NCI-H1930 (cell line): ENCODE measurements at regions not wholly inside any gene's neighbourhood (a gene's known extent, or its start where the extent isn't known, plus 50 kb on each side); places are given as distances from the start of the nearest gene placed in this dataset.
"Not testable (repeated sequence)": the region's sequence is repeated elsewhere in the genome, so short reads cannot be mapped to it uniquely, and the experiment has no call there.

ENCODE experiments used
- DNase-seq, 2 experiments: peaks; one replicate each; lab custom pipeline; 2025; lab: John Stamatoyannopoulos, UW

DNA sequence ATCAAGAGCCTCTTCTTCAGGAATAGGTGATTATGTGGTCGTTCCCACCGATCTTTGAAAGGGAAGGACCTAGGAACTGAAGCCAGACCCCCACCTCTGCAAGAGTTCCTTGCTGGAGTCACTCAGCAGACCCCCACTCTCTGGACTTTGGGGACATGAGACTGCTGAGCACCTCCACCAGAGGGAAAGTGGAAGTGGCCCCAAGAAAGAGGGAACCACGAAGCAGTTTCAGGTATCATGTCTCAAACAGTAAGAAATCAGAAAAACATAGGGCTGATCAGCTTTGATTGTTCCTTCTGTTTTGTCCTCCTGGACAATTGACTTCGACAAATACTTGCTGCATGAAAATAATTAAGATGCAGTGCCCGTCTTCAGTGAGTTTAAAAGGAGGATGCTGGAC lies 84.2 kb upstream of the ADORA2B start:
- not testable (repeated sequence) for DNase-seq

DNA sequence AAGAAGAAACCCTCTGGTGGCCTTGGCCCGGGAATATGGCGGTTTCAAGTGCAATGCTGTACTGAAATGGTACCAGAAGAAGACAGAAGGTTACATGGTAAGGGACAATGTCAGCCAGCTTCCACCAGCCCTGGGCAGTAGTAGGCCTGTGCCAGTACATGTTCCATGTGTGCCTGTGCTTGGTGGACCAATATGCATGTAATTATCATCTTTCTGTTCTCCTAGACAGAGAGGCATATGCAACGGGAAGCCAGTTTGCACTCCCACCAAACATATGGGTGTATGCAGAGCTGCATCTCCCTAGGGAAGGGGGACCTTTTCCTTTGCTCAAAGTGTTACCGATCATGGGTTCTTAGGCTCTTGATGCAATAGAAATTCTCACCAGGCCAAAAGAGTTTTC lies 80.9 kb upstream of the ADORA2B start:
- DNase-seq = not testable (repeated sequence)

DNA sequence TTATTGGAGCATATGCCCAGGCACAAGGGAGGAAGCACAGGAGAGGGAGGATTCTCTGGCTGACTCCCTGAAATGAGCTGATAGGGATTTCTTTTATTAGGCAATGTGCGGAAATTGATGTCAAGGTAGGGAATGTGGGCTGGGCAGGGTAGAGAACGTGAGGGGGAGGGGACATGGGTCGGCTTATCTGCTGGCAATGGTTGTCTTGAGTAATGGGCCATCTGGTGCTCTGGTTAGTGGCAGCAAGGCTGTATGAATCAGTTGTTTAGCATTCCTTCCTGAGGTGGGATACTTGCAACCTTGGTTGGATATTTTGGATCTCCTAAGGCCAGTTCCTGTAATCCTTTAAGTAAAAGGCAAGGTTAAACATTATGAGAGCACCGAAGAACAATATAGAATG lies 80.5 kb upstream of the ADORA2B start:
- DNase-seq = not testable (repeated sequence)

DNA sequence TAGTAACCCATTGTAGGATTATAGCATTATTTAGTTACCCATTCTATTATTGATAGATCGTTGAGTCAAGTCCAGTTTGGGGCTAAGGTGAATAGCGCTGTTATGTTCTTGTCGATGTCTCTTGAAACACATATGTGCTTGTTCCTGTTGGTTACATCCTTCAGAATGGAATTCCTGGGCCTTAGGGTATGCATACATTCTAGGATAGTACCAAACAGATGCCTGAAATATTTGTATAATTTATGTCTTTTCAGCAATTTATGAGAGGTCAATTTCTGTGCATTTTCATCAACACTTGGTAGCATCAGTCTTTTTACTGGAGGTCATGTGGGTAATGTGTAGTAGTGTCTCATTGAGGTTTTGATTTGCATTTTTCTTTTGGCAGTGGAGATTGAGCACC lies 78.9 kb upstream of the ADORA2B start:
- not testable (repeated sequence) for DNase-seq

DNA sequence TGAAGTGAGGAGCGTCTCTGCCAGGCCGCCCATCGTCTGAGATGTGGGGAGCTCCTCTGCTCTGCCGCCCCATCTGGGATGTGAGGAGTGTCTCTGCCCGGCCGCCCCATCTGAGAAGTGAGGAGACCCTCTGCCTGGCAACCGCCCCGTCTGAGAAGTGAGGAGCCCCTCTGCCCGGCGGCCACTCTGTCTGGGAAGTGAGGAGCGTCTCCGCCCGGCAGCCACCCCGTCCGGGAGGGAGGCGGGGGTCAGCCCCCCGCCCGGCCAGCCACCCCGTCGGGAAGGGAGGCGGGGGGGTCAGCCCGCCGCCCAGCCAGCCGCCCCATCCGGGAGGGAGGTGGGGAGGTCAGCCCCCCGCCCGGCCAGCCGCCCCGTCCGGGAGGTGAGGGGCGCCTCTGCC lies 77.6 kb upstream of the ADORA2B start:
- not testable (repeated sequence) for DNase-seq

DNA sequence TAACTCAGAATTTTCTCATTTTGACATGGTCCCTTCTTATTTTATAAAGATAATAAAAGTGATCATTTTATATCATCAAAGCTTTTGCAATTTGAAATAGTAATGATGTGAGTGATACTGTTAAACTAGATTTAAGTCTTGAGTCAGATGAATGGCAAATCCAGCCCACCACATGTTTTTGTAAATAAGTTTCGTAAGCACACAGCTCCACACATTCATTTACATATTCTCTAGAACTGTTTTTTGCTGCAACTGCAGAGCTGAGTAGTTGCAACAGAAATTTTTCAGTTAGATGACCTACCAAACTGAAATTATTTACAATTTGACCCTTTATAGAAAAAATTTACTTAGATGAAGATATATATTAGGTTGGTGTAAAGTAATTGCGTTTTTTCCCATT lies 75.1 kb upstream of the ADORA2B start:
- not testable (repeated sequence) for DNase-seq

DNA sequence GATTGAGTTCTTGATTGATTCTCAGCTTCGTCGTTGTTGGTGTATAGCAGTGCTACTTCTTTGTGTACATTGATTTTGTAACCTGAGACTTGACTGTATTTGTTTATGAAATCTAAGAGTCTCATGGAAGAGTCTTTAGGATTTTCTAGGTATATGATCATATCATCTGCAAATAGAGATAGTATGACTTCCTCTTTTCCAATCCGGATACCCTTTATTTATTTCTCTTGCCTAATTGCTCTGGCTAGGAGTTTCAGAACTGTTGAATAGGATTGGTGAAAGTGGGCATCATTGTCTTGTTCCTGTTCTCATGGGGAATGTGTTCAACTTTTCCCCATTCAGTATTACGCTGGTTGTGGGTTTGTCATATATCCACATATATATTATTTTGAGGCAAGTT lies 72.3 kb upstream of the ADORA2B start:
- DNase-seq = not testable (repeated sequence)

DNA sequence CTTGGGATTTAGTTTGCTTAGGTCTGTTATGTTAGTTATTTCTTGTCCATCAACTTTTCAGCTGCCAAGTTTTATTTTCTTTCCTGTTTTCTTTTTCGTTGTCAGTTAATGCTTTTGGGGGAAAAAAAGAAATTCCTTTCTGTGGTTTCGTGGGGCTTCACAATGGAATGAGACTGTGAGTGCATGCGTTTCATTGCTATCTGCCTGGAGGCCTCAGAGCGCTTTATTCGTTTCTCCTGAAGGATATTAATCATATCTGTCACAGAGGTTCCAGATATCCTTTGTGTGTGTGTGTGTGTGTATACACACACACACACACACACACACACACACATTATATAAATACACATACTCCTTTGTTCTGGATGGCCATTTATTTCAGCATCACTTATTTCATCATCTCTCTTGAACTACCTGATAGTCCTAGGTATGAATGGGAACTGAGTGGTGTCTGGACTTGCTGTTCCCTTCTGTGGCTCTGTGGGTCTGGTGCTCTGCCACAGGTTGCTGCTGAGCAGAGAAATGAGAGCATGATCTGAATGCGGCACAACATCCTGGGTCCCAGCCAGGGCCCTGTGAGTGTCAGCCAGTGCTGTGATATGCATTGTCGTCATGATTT lies 66.9 kb upstream of the ADORA2B start:
- not testable (repeated sequence) for DNase-seq

DNA sequence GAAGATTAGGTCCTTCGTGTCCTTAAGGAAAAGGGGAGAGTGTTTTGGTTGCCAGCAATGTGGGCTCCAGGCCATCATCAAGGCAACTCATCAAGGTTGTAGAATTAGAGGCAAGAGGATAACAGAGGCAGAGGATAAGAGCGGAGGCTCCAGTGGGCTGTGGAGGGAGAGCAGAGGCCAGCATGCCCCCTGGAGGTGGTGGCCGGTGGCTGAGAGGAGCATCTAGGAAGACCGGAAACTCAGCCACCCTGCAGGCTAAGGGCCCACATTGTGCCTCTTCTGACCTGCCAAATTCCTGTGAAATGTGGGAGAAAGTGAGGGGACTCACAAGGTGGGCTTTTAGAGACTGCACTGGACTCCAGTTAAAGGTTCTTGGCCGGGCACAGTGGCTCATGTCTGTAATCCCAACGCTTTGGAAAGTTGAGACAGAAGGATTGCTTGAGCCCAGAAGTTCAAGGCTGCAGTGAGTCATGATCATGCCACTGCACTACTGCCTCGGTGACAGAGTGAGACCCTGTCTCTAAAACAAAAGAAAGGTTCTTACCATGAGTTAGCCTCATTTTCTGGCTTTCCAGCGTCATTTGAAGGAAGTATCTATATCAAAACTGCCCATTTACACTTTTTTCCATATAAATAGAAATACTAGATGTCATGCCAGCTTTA lies 62.7 kb upstream of the ADORA2B start:
- no peak for DNase-seq

DNA sequence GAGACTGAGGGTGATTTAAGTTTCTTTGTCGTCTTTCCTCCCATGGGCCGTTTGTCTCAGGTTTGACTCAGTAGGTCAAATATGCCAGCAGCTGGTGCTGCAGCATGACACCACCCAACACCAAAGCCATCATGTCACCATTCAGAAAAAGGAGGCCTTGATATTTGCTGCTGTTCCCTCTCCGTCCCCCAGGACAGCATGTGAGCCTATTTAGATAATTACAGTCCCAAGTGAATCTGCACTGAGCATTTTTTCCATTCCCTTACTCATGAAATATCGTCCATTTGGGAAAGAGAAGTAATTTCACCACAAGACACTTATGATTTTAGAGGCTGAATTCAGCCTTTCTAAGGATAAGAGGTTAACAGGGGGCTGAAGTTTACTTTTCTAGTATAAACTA lies 62.2 kb upstream of the ADORA2B start:
- DNase-seq = no peak

DNA sequence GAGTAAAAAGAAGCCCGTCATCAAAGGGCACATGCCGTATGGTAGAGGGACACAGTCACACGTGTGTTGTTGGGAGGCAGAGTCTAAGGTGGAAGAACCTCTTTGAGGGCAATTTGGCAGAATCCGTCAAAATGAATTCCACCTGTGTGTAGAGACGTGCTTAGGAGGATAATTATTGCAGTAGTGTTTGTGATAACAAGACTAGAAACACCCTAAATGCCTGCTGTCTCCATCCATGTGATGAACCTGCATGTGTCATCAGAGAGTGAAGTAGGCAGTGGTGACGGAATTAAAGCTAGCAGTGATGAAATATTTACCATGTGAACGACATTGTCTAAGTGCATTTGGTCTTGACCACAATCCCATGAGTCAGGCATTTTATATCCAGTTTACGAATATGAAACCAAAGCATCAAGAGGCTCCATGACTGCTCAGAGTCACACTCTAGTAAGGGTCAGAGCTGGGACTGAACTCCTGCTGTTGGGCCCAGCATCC lies 61.3 kb upstream of the ADORA2B start:
- DNase-seq = no peak

DNA sequence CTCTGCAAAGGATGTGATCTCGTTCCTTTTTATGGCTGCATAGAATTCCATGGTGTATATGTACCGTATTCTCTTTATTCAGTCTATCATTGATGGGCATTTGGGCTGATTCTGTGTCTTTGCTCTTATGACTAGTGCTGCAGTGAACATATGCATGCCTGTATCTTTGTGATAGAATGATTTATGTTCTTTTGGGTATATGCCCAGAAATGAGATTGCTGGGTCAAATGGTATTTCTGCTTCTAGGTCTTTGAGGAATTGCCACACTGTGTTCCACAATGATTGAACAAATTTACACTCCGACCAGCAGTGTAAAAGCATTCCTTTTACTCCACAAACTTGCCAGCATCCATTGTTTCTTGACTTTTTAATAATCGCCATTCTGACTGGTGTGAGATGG lies 60.2 kb upstream of the ADORA2B start:
- no peak for DNase-seq

DNA sequence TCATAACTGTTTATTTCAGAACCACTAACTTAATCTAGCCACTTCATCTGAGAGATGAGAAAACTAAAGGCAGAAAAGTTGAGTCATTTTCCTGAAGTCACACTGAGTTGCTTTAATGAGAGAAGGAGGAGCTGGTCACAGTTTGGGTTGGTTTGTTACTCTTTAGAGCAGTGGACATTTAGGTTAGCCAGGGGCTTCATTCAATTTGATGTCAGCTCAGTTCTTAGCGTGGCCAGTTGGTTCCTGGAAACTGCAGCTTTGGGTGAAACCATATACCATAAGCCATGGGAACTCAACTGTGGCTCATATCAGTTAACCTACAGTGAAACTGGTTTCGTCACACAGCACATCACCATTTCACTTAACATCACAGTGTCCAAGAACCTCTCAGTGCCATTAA lies 59.2 kb upstream of the ADORA2B start:
- DNase-seq = no peak

DNA sequence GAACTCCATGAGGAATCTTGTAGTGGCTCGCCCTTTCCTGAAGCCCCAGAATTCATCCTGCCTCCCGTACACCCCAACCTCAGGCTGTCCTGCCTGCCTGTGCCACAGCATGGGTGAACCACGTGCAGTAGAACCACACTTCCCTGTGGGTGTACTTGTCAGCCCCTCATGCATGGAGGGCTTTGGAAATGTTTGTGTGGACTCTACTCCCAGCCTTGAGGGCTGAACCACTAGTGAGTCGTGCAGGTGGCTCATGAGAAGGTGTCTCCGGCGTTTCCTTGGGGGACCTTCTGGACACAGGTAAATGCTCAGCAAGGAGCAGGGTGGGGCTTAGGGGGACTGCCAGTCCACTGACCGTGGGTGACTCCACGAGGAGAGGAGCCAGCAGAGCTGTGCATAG lies 58.7 kb upstream of the ADORA2B start:
- no peak for DNase-seq

DNA sequence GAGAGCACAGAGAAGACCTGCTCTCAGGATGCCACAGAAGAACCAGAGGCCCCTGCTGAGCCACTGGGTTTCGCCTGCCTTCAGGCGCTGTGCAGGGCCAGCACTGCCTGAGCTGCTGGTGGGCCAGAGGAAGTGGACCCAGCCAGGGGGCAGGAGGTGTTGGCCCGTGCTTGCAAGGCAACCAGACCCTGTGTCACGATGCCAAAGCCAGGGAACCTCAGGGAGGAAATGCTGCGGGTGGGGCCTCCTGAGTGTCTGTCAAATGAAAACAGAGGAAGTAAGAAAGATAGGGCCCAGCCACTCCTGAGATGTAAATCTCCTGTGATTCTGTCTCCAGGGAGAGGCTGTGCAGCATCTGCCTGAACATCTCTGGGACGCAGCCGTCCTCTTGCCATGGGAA lies 58.1 kb upstream of the ADORA2B start:
- no peak for DNase-seq

DNA sequence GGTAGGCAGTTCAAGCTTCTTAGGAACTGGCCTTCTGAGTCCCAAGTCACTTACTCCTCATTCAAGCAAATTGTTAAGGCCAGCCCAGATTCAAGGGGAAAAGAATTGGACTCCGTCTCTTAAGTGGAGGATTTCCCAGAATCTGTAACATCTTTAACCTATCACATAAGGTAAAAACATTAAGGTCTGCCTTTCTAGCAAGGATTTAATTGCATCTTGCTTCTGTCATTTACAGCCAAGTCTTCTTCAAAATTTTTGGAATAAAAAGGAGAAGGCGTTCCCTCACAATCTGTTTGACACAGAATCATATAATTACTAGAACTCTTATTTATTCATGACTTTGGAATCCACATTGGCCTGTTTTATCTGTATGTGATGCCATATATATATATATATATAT lies 56.5 kb upstream of the ADORA2B start:
- DNase-seq = no peak

DNA sequence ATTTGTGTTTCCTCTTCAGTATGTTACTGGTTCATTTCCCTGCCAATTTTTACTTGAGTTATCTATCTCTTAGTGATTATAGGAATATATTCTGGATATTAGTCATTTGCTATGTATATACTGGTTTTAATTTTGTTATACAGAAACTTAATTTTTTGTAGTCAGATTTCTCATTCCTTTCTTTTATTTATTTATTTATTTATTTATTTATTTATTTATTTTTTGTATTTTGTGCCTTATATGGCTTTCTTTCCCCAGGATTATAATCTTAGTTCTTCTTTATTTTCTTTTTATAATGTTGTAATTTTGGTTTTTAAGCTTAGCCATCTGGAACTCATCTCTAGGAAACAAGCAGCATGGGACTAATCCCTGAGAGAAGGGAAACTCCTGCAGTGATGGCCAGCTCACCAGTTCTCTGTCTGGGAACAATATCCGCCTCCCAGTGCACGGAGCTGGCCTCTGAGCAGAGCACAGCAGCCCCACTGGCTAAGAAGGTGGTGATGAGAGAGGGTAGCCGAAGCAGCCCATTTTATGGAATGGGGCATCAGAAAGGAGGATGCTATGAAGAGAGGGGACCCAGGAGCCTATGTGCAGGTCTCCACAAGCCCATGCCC lies 54.5 kb upstream of the ADORA2B start:
- DNase-seq = no peak

DNA sequence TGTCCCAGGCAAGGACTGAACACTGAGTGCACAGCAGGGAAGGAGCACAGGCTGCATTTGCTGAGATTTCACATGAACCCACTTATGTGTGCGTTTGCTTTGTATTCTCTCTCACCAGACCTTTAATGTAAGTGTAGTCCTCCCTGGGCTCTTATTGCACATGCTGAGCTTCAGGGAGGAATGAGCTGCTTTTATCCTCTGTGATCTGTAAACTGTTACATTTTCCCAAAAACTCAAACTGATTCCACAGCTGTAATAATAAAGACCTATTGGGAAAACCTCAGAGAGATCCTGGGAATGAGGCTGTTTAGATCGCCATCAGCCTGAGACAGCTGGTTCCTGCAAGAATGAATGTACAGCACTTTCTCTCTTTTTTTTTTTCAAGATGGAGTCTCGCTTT lies 53.6 kb upstream of the ADORA2B start:
- no peak for DNase-seq

DNA sequence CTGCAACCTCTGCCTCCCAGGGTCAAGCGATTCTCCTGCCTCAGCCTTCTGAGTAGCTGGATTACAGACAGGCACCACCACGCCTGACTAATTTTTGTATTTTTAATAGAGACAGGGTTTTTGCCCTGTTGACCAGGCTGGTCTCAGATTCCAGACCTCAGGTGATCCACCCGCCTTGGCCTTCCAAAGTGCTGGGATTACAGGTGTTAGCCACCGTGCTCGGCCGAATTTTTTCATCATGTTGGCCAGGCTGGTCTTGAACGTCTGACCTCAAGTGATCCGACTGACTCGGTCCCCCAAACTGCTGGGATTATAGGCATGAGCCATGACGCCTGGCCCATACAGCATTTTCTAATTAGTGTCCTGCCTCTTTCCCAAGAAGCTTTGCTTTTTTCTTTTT lies 52.7 kb upstream of the ADORA2B start:
- no peak for DNase-seq

DNA sequence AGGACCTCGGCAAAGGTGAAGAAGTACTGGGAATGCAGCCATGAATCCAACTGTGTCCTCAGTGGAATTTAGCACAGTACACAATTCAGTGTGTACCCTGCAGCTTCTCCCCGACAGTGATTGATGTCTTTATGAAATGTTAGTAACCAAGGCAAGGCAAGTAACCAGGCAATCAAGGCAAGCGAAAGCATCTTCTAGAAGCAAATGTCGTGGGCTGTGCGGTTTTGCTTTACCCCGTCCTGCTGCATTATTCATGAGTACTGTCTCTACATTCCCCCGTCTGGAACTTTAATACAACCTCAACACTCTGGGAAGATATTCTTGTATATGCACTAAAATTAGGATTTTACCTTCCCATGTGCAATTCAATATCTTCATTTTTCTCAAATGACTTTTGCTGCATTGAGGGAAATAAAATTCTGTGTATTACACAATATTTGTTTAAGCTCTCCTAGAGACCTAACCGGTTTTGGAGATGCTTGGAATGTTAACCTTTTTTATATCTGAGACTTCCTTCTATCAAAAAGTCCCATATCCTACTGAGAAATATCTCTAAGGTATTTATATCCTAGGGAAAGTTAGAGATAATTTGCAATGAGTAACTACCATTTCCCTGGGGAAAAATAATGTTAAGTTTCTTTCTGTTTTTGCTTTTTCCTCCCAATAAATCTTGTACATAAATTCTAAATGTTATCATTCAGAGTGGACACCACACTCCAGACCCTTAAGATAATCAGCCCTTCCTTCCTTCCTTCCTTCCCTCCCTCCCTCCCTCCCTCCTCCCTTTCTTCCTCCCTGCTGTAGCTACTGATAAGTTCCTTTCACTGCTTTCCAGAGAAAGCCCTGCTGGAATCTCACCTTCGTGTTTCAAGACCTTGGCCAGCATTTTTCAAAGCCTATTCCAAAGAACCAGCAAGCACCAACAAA lies 51.9 kb upstream of the ADORA2B start:
- DNase-seq = no peak

DNA sequence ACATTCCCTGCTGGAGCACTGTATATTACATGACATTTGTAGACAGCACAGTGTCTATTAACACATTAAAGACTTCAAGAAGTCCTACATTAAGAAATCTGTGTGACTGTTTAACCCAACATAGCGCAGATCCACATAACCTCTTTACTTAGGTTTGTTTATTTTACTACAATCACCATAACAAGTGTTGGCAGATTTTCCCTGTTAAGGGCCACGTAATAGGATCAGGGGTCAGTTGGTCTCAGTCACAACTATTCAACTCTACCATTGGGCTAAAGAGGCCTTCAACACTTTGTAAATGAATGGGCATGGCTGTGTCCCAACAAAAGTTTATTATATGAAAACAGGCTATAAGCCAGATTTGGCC lies 51.3 kb upstream of the ADORA2B start:
- DNase-seq = no peak

DNA sequence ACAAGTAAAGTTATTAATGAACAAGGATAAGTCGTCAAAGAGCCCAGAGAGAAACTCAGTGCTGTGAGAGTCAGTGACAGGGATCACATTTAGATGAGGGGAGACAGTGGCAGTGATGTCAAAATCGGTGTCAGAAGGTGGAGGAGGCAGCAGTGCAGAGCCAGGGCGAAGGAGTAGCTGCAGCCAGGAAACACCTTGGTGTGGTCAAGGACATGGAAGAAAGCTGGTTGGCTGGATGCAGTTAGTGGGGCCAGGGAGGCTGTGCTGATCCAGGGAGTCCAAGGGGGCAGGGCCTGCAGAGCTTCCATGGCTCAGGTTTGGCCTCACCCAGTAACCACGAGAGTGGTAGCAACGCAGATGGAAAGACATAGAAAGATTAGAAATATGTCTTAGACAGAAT lies 50.7 kb upstream of the ADORA2B start:
- DNase-seq = no peak
